ENCODE measurements at regions not wholly inside any gene's neighbourhood (a gene's known extent, or its start where the extent isn't known, plus 50 kb on each side); places are given as distances from the start of the nearest gene placed in this dataset.

- H3K27me3 Mint-ChIP-seq (ENCODE audit: unreplicated experiment): no peaks in the 10 kb centered on the region
- no peak overlapping the region for H3K27ac Mint-ChIP-seq (ENCODE audit: unreplicated experiment)
- H3K4me3 Mint-ChIP-seq (ENCODE audit: unreplicated experiment): no peak overlapping the region
Measured at GRCh38 chr13:40175639-40176038, 490.8 kb downstream of the FOXO1 start.

GRCh38 chr13:40176242-40176641 is 490.2 kb downstream of the FOXO1 start:
- H3K27ac Mint-ChIP-seq (ENCODE audit: unreplicated experiment): no peak overlapping the region
- H3K9me3 Mint-ChIP-seq (ENCODE audit: unreplicated experiment): no peaks in the 10 kb centered on the region
- no peak for TF ChIP-seq CTCF (IDR thresholded peaks at IDR 0.05; ENCODE audit: partially characterized antibody, unreplicated experiment)
- peaks cover 5% of the 10 kb centered on the region for H3K4me1 Mint-ChIP-seq (ENCODE audit: low read depth, unreplicated experiment)
- H3K27me3 Mint-ChIP-seq (ENCODE audit: unreplicated experiment): no peaks in the 10 kb centered on the region
- H3K4me3 Mint-ChIP-seq (ENCODE audit: unreplicated experiment): no peak overlapping the region
- DNase-seq: no peak
- no peaks in the 10 kb centered on the region for H3K36me3 Mint-ChIP-seq (ENCODE audit: unreplicated experiment)

More at GRCh38 chr13:40175639-40176038, 490.8 kb downstream of the FOXO1 start:
- no peak for DNase-seq
- Mint-ChIP-seq H3K4me1 (ENCODE audit: low read depth, unreplicated experiment) (peaks cover 5% of the 10 kb centered on the region), H3K9me3 (ENCODE audit: unreplicated experiment) (no peaks in the 10 kb centered on the region), H3K36me3 (ENCODE audit: unreplicated experiment) (no peaks in the 10 kb centered on the region)
- no peak for TF ChIP-seq CTCF (IDR thresholded peaks at IDR 0.05; ENCODE audit: partially characterized antibody, unreplicated experiment)

GRCh38 chr13:40178130-40178529 is 488.3 kb downstream of the FOXO1 start:
- no peak for TF ChIP-seq CTCF (IDR thresholded peaks at IDR 0.05; ENCODE audit: partially characterized antibody, unreplicated experiment)
- Mint-ChIP-seq H3K4me3 (ENCODE audit: unreplicated experiment) (no peak overlapping the region), H3K9me3 (ENCODE audit: unreplicated experiment) (no peaks in the 10 kb centered on the region), H3K27me3 (ENCODE audit: unreplicated experiment) (no peaks in the 10 kb centered on the region), H3K36me3 (ENCODE audit: unreplicated experiment) (no peaks in the 10 kb centered on the region), H3K27ac (ENCODE audit: unreplicated experiment) (no peak overlapping the region), H3K4me1 (ENCODE audit: low read depth, unreplicated experiment) (peaks cover under 1% of the 10 kb centered on the region)
- DNase-seq: no peak

GRCh38 chr13:40179445-40180281 is 486.8 kb downstream of the FOXO1 start:
- no peaks in the 10 kb centered on the region for H3K27me3 Mint-ChIP-seq (ENCODE audit: unreplicated experiment)
- no peaks in the 10 kb centered on the region for H3K9me3 Mint-ChIP-seq (ENCODE audit: unreplicated experiment)
- no peak for TF ChIP-seq CTCF (IDR thresholded peaks at IDR 0.05; ENCODE audit: partially characterized antibody, unreplicated experiment)
- H3K27ac Mint-ChIP-seq (ENCODE audit: unreplicated experiment): no peak overlapping the region
- H3K4me1 Mint-ChIP-seq (ENCODE audit: low read depth, unreplicated experiment): no peaks in the 10 kb centered on the region
- no peak for DNase-seq
- no peak overlapping the region for H3K4me3 Mint-ChIP-seq (ENCODE audit: unreplicated experiment)
- H3K36me3 Mint-ChIP-seq (ENCODE audit: unreplicated experiment): no peaks in the 10 kb centered on the region

GRCh38 chr13:40180776-40181175 is 485.7 kb downstream of the FOXO1 start:
- Mint-ChIP-seq H3K4me1 (ENCODE audit: low read depth, unreplicated experiment) (no peaks in the 10 kb centered on the region), H3K27ac (ENCODE audit: unreplicated experiment) (no peak overlapping the region), H3K36me3 (ENCODE audit: unreplicated experiment) (no peaks in the 10 kb centered on the region), H3K27me3 (ENCODE audit: unreplicated experiment) (no peaks in the 10 kb centered on the region), H3K9me3 (ENCODE audit: unreplicated experiment) (no peaks in the 10 kb centered on the region), H3K4me3 (ENCODE audit: unreplicated experiment) (no peak overlapping the region)
- DNase-seq: no peak
- TF ChIP-seq CTCF (IDR thresholded peaks at IDR 0.05; ENCODE audit: partially characterized antibody, unreplicated experiment): no peak

Measured in glutamatergic neuron (in vitro differentiated cells).